Endothelial cell of hepatic sinusoid (primary cell): ENCODE measurements at regions not wholly inside any gene's neighbourhood (a gene's known extent, or its start where the extent isn't known, plus 50 kb on each side); places are given as distances from the start of the nearest gene placed in this dataset.

Experiments used
- in situ Hi-C: cut with HindIII; loops from 2 replicates; pipeline ENCODE4 v1.10.0; 2017; ENCODE audit warnings: low sequenced_read_pairs

DNA sequence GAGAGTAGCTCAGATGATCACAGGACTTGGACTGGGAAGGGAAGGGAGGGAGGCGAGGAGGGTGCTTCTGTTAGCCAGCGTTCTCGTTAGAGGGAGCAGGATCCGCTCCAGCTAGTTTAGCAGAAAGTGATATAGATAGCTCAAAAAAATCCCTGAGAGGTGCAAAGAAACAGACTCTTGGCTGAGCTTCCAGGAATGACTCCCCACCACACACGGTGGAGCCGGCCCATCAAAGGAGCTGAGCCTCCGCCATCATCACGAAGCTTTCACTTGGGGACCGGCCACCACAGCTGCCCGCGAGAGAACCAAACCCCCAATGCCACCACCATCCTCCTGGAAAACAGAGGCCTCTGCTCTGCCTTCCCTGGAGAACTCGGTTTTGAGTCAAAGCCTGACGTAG lies 124.6 kb upstream of the BCL2L14 start:
- in situ Hi-C loops, result loop anchor here (5.0 kb wide), 1 partner anchor 106 kb away; no protein-coding TSS in a partner anchor

DNA sequence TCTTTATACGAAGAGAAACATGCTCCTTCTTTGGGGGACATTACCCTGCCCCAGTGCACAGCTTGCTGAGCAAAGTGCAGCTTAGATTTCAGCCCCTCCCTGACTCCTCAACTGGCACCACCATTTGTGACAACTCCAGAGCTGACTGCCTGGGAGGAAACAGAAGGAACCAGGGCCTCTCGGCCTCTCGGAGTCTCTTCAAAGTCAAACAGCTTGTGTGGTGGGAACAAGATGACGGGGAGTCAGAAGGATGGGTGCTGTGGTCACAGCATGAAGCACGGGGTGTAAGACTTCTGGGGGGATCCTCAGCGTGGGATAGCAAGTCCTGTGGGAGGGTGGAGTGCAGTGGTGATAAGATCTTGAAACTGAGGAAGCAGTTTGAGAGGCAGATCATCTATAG lies 123.5 kb upstream of the BCL2L14 start:
- in situ Hi-C loops, result loop anchor here (5.0 kb wide), 1 partner anchor 105 kb away; no protein-coding TSS in a partner anchor

DNA sequence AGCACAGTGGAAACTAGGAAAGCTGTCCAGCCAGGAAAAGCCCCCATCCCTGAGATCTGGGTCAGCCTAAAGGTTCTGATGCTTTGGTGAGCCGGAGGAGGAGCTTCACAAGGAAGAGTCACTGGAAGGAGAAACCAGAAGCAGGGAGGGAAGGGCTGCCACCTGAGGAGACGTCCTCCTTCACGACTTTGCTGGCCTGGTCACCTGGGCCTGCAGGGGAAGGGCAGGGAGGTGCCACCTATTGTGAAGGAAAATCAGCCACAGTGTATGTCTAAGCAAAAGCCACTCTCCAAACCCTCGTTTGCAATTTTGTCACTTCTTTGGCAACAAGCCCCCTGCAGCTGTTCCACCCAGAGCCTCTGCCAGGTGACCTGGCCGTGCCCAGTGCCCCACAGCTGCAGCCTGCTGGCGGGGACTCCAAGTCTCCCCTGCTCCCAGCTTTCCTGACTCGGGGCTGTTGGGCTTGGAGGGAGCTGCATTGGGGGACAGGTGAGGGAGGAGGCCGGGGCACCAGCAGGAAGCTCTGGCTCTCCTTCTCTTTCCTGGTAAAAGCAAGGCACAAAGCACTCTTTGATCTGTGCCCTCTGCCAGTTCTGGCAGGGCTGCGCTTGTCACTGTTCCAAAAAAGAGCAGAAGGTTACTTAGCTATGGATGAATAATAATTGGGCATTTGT lies 120.9 kb upstream of the BCL2L14 start:
- in situ Hi-C loops, result loop anchor here (5.0 kb wide), 1 partner anchor 102 kb away; no protein-coding TSS in a partner anchor

- in situ Hi-C loops, result no loop called here
Observed at GRCh38 chr12:11951209-11951608, 119.5 kb upstream of the BCL2L14 start.

GRCh38 chr12:11953523-11953922 lies 117.2 kb upstream of the BCL2L14 start:
- in situ Hi-C loops, result no loop called here

DNA sequence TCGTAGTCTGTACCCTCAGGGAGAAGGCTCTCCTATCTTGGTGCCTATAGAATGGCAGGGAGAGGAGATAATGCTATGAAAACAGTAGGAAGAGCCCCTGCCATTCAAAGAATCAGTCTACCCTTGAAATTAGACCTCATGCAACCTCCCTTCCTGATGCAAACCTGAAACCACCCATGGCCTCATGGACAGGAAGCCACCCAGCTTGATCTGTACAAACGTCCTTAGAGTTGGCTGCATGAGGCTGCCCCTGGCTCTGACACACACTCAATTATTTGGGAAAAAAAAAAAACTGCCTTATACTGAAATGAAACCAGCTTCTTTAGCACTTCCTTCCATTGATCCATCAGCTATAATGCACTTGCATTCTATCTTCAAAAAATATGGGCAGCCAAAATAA lies 116.6 kb upstream of the BCL2L14 start:
- in situ Hi-C loops, result no loop called here

DNA sequence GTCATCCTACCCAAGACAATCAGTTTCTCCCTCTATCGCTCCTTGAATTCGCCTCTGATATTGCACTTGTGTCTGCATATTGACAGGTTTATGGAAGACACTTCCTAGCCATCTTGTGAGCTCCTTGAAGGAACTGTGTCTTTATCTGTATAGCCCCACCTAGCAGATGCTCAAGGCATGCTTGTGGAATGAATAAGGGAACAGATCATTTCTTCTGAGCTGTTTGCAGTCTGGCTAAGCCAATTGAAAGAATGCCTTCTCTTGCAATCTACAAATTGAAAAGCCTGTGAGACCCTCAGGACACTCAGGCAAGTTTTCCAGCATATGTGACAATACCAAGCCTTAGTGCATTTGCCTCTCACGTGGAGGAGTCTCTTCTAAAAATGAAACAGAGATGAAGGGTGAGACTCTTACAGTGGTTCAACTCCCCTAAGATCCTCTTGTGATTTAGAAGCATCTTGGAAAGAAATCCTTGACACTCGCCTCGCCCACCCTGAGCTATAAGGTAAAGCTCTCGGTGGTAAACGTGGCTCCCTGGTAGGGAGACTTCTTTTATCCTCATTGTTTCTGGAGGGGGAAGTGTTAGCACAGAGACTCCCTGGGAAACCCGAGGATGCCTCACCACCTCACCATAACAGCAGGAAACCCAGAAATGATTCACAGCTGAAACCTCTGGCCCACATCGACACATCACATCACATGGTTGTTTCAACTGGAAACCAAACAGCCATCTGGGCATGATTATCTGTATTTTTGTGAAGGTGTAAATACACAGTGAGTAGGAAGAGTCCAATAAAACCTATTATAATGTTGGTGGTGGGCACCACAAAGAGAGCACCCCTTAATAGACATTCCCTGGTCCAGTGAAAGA lies 112.3 kb upstream of the BCL2L14 start:
- in situ Hi-C loops, result no loop called here

DNA sequence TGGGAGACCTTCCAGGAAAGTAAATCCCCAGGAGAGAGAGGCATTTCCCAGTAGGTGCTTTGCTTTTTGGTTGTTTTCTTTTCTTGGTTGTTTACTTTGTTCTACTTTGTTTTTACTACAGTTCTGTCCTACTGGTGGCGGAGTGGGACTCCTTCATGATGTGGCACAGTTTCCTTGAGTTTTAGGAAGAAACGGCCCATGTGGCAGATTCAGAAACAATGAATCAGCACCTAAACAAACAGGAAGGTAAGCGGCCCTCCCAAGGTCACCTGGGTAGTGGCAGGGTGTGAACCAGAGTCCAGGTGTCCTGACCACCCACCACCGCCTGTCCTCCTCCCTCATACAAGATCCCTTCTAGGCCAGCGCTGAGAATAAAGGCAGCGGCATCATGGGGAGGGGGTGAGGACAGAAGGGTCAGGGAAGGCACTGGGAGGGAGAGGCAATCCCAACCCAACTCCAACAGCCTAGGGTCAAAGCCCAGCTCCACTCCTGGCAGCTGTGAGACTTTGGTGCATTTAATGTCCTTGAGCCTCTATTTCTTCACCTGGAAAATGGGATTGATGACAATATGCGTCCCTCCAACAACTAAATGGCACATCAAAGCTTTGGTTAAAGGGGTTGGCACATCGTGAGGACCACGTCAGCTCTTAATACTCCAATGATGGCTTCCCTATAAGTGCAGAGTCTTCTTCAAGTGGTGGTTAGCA lies 111.5 kb upstream of the BCL2L14 start:
- in situ Hi-C loops, result no loop called here

DNA sequence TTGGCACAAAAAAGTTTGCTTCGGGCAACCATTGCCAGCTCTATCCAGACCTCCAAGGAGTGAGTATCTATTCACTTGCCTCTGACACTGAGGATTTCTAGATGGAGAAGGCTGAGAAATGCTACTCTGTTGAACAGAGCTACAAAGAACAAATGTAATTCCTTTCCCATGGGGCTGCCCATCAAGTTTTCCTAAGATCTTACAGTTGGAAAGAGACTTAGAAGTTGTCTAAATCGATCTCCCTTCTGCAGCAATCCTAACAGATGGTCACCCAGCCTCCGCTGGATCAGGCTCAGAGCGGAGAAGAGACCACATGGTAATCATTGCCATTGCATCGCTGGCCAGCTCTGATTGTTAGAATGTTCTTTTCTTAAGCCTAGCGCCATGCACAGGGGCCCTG lies 110.1 kb upstream of the BCL2L14 start:
- in situ Hi-C loops, result no loop called here

- in situ Hi-C loops, result no loop called here
Observed at GRCh38 chr12:11961686-11962085, 109.1 kb upstream of the BCL2L14 start.

- in situ Hi-C loops, result no loop called here
Observed at GRCh38 chr12:11962860-11963259, 107.9 kb upstream of the BCL2L14 start.

DNA sequence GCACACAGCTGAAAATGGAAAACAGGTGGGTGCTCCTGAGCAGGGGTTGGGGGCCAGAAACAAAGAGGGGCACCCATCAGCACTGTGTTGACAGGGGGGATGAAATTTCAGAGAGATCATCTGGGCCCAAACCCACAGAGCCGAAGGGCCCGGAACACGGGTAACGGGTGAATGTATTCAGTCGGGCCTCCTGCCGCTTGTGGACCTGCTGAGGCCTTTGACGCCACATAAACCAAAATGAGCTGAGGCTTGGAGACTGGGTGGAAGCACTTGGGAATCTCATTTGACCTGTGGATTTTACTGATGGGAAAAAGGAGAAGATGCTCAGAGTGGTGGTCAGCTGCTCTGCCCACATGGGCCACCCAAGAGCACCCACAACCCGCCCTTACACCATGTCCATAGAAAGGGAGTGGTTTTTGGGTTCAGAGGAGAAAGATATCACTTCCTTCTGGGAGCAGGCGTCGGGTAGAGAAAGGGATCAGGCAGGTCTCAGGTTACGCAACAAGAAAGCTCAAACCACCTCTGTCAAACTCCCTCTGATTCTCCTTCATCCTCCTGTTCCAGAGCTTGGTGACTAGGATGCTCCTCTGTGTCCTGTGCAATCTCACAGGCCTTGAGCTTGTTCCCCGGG lies 106.8 kb upstream of the BCL2L14 start:
- in situ Hi-C loops, result no loop called here

DNA sequence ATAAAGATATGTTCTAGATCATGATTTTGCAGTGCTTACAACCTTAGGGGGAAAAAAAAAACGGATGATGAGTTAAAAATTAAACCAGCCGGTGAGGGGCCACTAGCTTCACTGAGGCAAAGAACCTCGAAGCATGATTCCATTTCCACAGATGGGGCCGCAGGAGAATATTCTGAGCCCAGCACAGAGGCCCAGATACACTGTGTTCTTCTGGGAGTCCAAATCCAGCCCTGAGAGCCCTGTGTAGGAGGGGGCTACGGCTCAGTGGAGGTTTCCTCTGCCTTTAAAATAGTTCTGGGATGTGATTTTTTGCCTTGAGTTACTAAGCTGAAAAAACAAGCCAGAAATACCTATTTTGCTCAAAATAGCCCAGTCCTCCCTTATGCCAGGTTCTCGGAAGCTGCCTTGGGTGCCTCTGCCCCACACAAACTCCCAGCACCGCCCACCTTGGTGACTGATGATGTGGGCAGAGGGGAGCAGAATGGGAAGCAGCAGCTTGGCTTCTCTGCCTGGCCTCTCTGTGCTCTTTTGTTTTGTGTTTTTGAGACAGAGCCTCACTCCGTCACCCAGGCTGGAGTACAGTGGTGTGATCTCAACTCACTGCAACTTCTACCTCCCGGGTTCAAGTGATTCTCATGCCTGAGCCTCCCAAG lies 105.4 kb upstream of the BCL2L14 start:
- in situ Hi-C loops, result no loop called here

DNA sequence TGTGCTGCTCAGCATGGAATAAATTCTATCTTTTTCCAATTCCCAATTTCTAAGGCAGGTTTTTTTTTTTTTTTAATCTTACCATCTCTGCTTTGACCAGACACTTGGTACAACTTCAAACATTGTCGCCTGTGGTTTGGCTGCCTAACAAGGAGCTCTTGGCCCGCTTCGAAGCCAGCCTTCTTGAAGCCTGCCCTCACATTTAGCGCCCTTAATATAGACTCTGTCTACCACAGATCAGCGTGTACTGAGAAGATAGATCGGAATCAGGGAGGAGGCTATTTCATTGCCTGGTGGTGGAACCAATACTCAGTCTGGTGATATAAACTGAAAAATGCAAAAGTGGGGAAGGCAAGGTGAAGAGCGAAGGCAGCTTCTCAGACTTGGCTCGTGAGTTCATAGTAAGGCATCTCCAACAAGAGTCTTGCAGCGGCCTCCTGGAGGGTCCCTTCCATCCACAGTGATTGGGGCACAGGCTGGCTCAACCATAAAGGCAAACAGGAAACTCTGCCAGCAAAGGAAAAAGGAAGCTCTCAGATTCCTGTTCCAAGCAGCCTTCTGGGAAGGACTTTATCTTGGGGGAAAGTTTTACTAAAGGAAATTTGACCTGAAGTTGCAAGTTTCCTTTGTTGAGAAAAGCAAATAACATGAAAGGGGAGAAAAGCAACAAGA lies 103.2 kb upstream of the BCL2L14 start:
- in situ Hi-C loops, result no loop called here

- in situ Hi-C loops, result no loop called here
Observed at GRCh38 chr12:11968048-11968383, 102.7 kb upstream of the BCL2L14 start.

DNA sequence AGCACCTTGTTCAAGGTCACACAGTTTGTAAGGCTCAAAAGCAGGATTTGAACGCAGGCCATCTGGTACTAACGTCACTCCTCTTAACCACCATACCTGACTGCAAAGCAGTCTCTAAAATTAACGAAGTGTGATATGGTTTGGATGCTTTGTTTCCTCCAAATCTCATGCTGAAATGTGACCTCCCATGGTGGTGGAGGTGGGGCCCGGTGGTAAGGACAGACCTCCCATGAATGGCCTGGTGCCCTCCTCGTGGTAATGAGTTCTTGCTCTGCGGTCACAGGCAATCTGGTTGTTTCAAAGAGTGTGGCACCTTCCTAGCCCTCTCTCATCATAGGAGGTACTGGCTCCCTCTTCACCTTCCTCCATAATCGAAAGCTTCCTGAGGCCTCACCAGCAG lies 102.2 kb upstream of the BCL2L14 start:
- in situ Hi-C loops, result no loop called here

GRCh38 chr12:11969437-11970154 lies 101.1 kb upstream of the BCL2L14 start:
- in situ Hi-C loops, result no loop called here

DNA sequence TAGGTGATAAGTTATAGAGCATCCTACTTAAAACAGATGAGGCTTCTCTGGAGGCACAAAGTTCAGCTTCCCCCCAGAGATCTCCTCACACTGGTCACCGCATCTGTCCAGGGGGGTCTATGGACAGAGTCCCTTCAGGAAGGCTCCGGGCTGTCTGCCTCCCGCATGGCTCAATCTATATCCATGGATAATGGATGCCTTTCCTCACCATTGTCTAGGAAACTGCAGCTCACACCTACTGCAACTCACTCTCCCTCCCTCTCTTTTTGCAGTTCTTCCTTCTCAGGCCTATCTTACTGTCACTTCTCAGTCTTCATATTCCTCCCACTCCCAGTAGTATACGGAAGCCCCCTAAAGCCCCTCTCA lies 100.6 kb upstream of the BCL2L14 start:
- in situ Hi-C loops, result no loop called here

- in situ Hi-C loops, result no loop called here
Observed at GRCh38 chr12:11973396-11973795, 97.3 kb upstream of the BCL2L14 start.

GRCh38 chr12:11976005-11976404 lies 94.7 kb upstream of the BCL2L14 start:
- in situ Hi-C loops, result no loop called here
